CD4-positive, alpha-beta T cell treated with Interferon alpha-2 for 1 hour (primary cell): ENCODE measurements at regions not wholly inside any gene's neighbourhood (a gene's known extent, or its start where the extent isn't known, plus 50 kb on each side); places are given as distances from the start of the nearest gene placed in this dataset.

Experiments
- DNase-seq, 2 donors: peaks; one replicate each; pipeline ENCODE4 v3.0.0-alpha.2; 2020 to 2022

DNA sequence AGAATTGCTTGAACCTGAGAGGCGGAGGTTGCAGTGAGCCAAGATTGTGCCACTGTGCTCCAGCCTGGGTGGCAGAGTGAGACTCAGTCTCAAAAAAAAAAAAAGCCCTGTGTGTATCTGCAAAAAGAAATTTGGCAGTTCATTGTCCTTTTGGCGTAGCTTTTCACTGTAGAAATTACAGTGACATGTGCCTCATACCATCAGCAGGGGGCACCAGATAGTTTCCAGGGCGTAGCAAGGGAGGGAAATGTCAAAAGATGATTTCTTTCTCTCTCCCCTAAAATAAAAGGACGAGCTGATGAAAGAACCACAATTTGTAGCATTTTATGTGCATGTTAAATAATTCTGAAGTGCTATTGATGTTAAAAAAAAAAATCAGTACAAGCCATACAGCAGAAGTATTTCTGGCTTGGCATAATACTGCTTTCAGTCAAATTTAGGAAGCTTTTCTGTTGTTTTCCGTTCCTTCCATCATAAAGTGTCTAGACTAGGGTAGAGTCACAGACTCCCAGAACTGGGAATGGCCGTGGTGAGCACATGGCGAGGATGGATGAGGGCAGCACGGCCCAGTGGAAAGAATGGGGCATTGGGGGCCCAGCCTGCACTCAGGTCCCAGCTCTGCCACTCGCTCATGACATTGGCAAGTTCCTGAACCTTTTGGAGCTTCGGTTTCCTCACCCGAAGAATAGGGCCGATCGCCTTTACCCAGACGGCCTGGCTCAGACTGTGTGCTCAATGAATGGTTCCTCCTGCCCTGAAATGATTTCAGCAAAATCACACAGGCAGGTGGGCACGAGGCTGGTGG is 59.8 kb upstream of the RPH3AL start:
- DNase-seq, result peak; percentile 68 to 84

DNA sequence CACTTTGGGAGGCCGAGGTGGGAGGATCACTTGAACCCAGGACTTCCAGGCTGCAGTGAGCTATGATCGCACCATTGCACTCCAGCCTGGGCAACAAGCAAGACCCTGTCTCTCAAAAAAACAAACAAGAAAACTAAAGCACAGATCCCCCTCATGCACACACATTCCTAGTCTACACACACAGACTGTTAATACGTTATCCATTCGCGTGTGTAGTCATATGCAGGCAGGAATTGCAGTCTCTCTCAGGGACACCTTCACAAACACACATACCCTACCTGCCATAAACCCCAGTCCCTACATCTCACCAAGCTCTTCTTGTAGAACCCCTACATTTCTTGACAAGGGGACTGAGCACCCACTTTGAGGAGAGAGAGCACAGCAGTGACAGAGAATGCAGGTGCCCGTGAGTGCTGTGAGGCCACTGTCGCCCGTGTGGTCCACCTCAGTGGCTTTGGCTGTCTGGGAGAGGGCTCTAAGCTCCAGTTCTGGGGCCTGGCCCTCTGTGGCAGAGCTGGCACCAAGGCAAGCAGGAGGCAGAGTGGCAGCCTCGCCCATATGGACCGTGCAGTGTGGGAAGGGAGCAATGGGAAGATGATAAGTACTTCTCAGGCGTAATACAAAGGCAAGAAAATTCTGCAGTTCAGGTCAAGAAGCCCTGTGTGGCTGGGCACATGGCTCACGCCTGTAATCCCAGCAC is 59.0 kb upstream of the RPH3AL start:
- no peak for DNase-seq

DNA sequence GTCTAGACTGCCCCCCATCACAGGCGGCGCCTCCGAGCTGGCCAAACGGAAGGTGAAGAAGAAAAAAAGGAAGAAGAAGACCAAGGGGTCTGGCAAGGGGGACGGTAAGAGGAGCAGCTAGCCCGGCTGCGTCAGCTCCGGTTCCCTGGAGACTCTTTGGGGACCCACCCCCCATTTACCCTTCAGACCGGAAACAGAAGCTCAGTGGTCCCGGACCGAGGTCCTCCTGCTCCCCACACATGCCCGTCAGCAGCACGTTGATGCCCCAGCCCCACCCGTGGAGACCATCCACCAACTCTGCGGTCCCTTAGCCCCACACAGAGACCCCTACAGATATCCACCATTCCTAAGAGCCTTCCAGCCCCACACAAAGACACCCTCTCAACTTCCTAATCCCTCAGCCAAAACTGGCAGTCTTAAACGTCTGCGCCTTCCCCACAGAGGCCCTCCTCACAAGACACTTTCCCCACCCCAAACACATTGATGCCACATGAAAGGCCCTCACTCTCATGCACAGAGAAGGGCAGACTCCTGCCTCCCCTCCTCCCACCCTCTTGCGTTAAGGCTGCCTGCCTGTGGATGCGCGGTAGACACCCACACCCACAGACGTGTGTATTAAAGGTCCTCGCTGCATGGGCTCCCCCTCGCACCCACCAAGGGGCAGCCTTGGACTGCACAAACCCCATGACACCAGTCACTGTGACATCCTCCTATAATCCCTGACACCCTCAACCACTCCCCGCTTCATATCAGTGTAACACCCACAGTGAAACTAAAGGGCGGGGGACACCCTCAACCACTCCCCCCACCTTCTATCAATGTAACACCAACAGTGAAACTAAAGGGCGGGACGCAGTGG is 58.2 kb upstream of the RPH3AL start:
- peak; percentile 66 to 82 for DNase-seq

DNA sequence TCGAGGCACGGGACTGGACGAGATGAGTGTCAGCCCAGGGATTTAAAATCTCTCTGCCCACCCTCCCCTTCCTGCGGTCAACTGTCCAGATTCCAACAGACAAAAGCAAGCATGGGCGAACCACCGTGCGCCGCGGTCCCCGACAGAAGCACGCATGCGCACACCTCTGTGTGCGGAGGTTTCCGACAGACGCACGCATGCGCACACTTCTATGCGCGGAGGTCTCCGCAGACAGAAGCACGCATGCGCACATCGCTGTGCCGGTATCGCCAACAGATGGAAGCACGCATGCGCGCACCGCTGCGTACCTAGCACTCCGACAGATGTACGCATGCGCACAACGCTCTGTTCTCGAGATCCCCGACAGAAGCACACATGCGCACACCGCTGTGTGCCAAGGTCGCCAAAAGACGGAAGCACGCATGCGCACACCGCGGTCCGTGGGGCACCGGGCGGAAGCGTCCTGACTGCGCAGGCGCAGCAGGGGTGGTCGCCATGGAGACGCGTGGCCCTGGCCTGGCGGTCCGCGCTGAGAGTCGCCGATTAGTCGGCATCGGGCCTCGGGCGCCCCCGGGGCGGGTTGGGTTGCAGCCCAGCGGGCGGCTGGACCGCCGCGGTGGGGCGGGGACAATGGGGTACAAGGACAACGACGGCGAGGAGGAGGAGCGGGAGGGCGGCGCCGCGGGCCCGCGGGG is 57.4 kb upstream of the RPH3AL start:
- peak; percentile 99 to 100 for DNase-seq

DNA sequence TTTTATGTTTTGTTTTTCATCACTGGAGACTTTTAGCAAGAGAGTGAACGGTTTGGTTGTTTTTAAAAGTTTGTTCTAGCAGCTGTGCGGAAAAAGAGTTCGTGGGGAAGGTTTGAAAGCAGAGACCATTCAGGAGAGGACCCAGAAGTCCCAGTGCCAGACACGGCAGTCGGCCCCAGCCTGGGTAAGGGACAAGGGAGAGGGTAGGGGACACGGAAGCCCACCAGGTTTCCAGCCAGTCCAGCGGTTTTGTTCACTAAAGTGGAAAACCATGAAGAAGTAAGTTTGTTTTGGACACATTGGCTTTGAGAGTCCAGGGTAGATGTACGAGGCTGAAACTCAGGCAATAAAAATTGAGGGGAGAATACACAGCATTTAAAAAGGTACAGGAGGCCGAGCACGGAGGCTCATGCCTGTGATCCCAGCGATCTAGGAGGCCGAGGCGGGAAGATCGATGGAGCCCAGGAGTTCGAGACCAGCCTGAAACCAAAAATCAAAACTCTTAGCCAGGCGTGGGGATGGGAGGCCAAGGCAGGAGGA is 56.8 kb upstream of the RPH3AL start:
- no peak for DNase-seq

DNA sequence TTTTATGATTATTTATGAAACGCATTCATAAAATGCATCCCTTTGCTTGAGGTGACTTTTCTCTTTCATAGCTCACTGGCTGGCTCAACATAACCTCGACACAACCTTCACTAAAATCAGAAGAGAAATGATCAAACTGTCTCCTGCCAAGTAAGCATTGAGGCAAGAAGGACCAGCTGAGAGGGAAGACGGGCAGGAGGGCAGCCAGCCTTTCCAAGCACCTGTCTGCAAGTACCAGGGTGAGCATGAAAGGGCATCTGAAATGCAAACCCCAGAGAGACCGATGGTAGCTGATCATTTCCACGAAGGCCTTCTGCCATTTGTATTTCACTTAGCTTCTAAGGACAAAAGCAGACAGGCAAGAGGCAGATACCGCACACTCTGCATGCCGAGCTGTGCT is 52.1 kb upstream of the RPH3AL start:
- DNase-seq, result no peak
